Fibroblast of upper back skin (primary cell): ENCODE measurements at regions not wholly inside any gene's neighbourhood (a gene's known extent, or its start where the extent isn't known, plus 50 kb on each side); places are given as distances from the start of the nearest gene placed in this dataset.
A peak's percentile ranks its signal among the peaks of the same experiment; 100 is the strongest.

ENCODE experiments used
- DNase-seq: peaks from one replicate; pipeline ENCODE4 v3.0.0-alpha.2; 2013

- DNase-seq, result no peak
Observed at GRCh38 chr7:3196629-3197400, 104.2 kb upstream of the SDK1 start.

GRCh38 chr7:3197567-3198213 lies 103.4 kb upstream of the SDK1 start:
- DNase-seq, result no peak

- DNase-seq, result no peak
Observed at GRCh38 chr7:3198316-3198715, 102.7 kb upstream of the SDK1 start.

GRCh38 chr7:3200504-3200903 lies 100.5 kb upstream of the SDK1 start:
- peak; percentile 34 for DNase-seq

- DNase-seq, result no peak
Observed at GRCh38 chr7:3201306-3201705, 99.7 kb upstream of the SDK1 start.

- no peak for DNase-seq
Observed at GRCh38 chr7:3201937-3202710, 98.9 kb upstream of the SDK1 start.

GRCh38 chr7:3204526-3204925 lies 96.5 kb upstream of the SDK1 start:
- no peak for DNase-seq

- no peak for DNase-seq
Observed at GRCh38 chr7:3206101-3206500, 95.0 kb upstream of the SDK1 start.

- DNase-seq, result no peak
Observed at GRCh38 chr7:3206771-3207191, 94.3 kb upstream of the SDK1 start.

- no peak for DNase-seq
Observed at GRCh38 chr7:3207387-3207902, 93.6 kb upstream of the SDK1 start.

GRCh38 chr7:3210531-3210930 lies 90.5 kb upstream of the SDK1 start:
- no peak for DNase-seq

GRCh38 chr7:3214090-3214413 lies 87.0 kb upstream of the SDK1 start:
- DNase-seq, result no peak

- DNase-seq, result no peak
Observed at GRCh38 chr7:3215624-3216585, 85.1 kb upstream of the SDK1 start.

GRCh38 chr7:3217166-3217565 lies 83.9 kb upstream of the SDK1 start:
- no peak for DNase-seq

GRCh38 chr7:3218411-3219225 lies 82.4 kb upstream of the SDK1 start:
- DNase-seq, result no peak

GRCh38 chr7:3229904-3230470 lies 71.1 kb upstream of the SDK1 start:
- no peak for DNase-seq

GRCh38 chr7:3230908-3231307 lies 70.1 kb upstream of the SDK1 start:
- no peak for DNase-seq

GRCh38 chr7:3232228-3232627 lies 68.8 kb upstream of the SDK1 start:
- DNase-seq, result peak; percentile 17

GRCh38 chr7:3233301-3233700 lies 67.8 kb upstream of the SDK1 start:
- no peak for DNase-seq

GRCh38 chr7:3234051-3234450 lies 67.0 kb upstream of the SDK1 start:
- no peak for DNase-seq

- no peak for DNase-seq
Observed at GRCh38 chr7:3234851-3235250, 66.2 kb upstream of the SDK1 start.
